Stimulated activated CD4-positive, alpha-beta T cell treated with anti-CD3 and anti-CD28 coated beads, Interleukin-12 subunit alpha, Interleukin-12 subunit beta, amount 100 ng/mL, for 24 hours (primary cell): ENCODE measurements at regions not wholly inside any gene's neighbourhood (a gene's known extent, or its start where the extent isn't known, plus 50 kb on each side); places are given as distances from the start of the nearest gene placed in this dataset.

Source experiments
- DNase-seq, 2 experiments: peaks; one replicate each; pipeline ENCODE4 v3.0.0-alpha.2; 2020; ENCODE audit warnings: low read depth in 2 of 2

GRCh38 chr6:147757291-147757690, 248.8 kb downstream of the SAMD5 start:
- DNase-seq, result no peak

- DNase-seq, result no peak
Observed at GRCh38 chr6:147758303-147758702, 249.8 kb downstream of the SAMD5 start.

GRCh38 chr6:147759093-147759492, 250.6 kb downstream of the SAMD5 start:
- no peak for DNase-seq

- no peak for DNase-seq
Observed at GRCh38 chr6:147759536-147759935, 251.0 kb downstream of the SAMD5 start.

- no peak for DNase-seq
Observed at GRCh38 chr6:147765541-147765940, 257.1 kb downstream of the SAMD5 start.

GRCh38 chr6:147768969-147769368, 260.5 kb downstream of the SAMD5 start:
- no peak for DNase-seq

GRCh38 chr6:147769496-147770087, 261.1 kb downstream of the SAMD5 start:
- DNase-seq, result no peak

GRCh38 chr6:147770221-147770620, 261.7 kb downstream of the SAMD5 start:
- no peak for DNase-seq

- DNase-seq, result no peak
Observed at GRCh38 chr6:147772724-147773123, 264.2 kb downstream of the SAMD5 start.

GRCh38 chr6:147774856-147775255, 266.4 kb downstream of the SAMD5 start:
- DNase-seq, result no peak

GRCh38 chr6:147776631-147777213, 268.2 kb downstream of the SAMD5 start:
- DNase-seq, result no peak

GRCh38 chr6:147779624-147780023, 271.1 kb downstream of the SAMD5 start:
- DNase-seq, result no peak

- DNase-seq, result no peak
Observed at GRCh38 chr6:147782302-147782701, 273.8 kb downstream of the SAMD5 start.

- no peak for DNase-seq
Observed at GRCh38 chr6:147784371-147784770, 275.9 kb downstream of the SAMD5 start.

GRCh38 chr6:147787417-147787816, 278.9 kb downstream of the SAMD5 start:
- DNase-seq, result no peak

- no peak for DNase-seq
Observed at GRCh38 chr6:147789430-147789947, 281.0 kb downstream of the SAMD5 start.

- DNase-seq, result no peak
Observed at GRCh38 chr6:147793871-147794643, 285.6 kb downstream of the SAMD5 start.

- no peak for DNase-seq
Observed at GRCh38 chr6:147802459-147802858, 294.0 kb downstream of the SAMD5 start.

GRCh38 chr6:147805155-147805554, 296.7 kb downstream of the SAMD5 start:
- DNase-seq, result no peak

- DNase-seq, result no peak
Observed at GRCh38 chr6:147806697-147807096, 298.2 kb downstream of the SAMD5 start.

- no peak for DNase-seq
Observed at GRCh38 chr6:147808640-147809039, 300.1 kb downstream of the SAMD5 start.

GRCh38 chr6:147811913-147812629, 303.6 kb downstream of the SAMD5 start:
- no peak for DNase-seq
